HCT116 (cell line): ENCODE measurements at regions not wholly inside any gene's neighbourhood (a gene's known extent, or its start where the extent isn't known, plus 50 kb on each side); places are given as distances from the start of the nearest gene placed in this dataset.

ENCODE experiments used
- ATAC-seq: fragments of 200-7000 bp; cut with Tn5 transposase; 2 replicates; pipeline ENCODE4 v1.9.1; 2020; ENCODE audit warnings: mild to moderate bottlenecking, moderate library complexity
- BruUV-seq: library from RNA; stranded (reverse); fragments of 400-500 nt; replicated peaks from 2 replicates; lab custom pipeline; 2021; lab: Mats Ljungman, UMichigan
- CTCF ChIA-PET: fragments of 300-600 bp; sonication (Branson Sonifier 250); formaldehyde crosslinking; loops from one replicate; lab custom pipeline; 2021; ENCODE audit warnings: antibody characterized with exemption; lab: Charles Lee
- POLR2A ChIA-PET: fragments of 300-600, 350-600 bp; sonication (Branson Sonifier 250); formaldehyde crosslinking; loops from one replicate; lab custom pipeline; 2021; ENCODE audit warnings: antibody characterized with exemption; lab: Charles Lee
- RAD21 ChIA-PET, 2 experiments: fragments of 300-600 bp; sonication (Branson Sonifier 250); formaldehyde crosslinking; loops; one replicate each; lab custom pipeline; 2023; ENCODE audit warnings: low total read pairs in 2 of 2; ENCODE audit not compliant: uncharacterized antibody in 2 of 2, unreplicated experiment in 2 of 2, low non-redundant PET in 1 of 2; lab: Charles Lee
- DNase-seq: peaks from one replicate; pipeline ENCODE4 v3.0.0-alpha.2; 2010; ENCODE audit warnings: low read depth, low spot score
- H2AFZ ChIP-seq: fragments of 200-600 bp; shearing (Covaris generic), sonication (generic); 2 replicates; pipeline ENCODE4 v1.6.1; 2017; ENCODE audit warnings: low read depth, mixed run types, mixed read lengths, antibody characterized with exemption, low read length; ENCODE audit not compliant: poor library complexity, severe bottlenecking
- H3K27ac ChIP-seq: 2 replicates; pipeline ENCODE4 v1.5.1; 2012; ENCODE audit warnings: low read depth, low read length
- H3K27me3 ChIP-seq: fragments of 200-600 bp; sonication (generic); 2 replicates; pipeline ENCODE4 v1.6.1; 2016; ENCODE audit warnings: mixed run types, low read length, mixed read lengths; ENCODE audit not compliant: insufficient read depth
- H3K36me3 ChIP-seq, 2 experiments: fragments of 200-500 bp in 1 of 2; fragments of 200-600 bp in 1 of 2; sonication (Bioruptor generic) in 1 of 2; sonication (generic) in 1 of 2; 2 replicates each; pipeline versions ENCODE4 v1.5.1 to v1.6.1; 2014 to 2016; ENCODE audit warnings: low read length in 2 of 2, inconsistent platforms in 1 of 2, mixed read lengths in 1 of 2, mixed run types in 1 of 2; ENCODE audit not compliant: insufficient read depth in 2 of 2, control insufficient read depth in 1 of 2
- H3K4me1 ChIP-seq, 2 experiments: fragments of 200-600 bp in 1 of 2; sonication (generic) in 1 of 2; 2 replicates each; pipeline versions ENCODE4 v1.5.1 to v1.6.1; 2012 to 2017; ENCODE audit warnings: low read length in 2 of 2, inconsistent platforms in 1 of 2, mild to moderate bottlenecking in 1 of 2, mixed read lengths in 1 of 2, mixed run types in 1 of 2, moderate library complexity in 1 of 2; ENCODE audit not compliant: insufficient read depth in 2 of 2, control insufficient read depth in 1 of 2
- H3K4me2 ChIP-seq: fragments of 200-600 bp; sonication (generic); 2 replicates; pipeline ENCODE4 v1.6.1; 2017; ENCODE audit warnings: mixed run types, low read length, mixed read lengths
- H3K4me3 ChIP-seq, 2 experiments: fragments of 200-600 bp in 1 of 2; sonication (generic) in 1 of 2; replicated peaks in 1 of 2; 2 replicates each; pipeline ENCODE4 v1.5.1; 2011 to 2016; ENCODE audit warnings: low read length in 2 of 2, control low read depth in 1 of 2, low read depth in 1 of 2, mild to moderate bottlenecking in 1 of 2, mixed read lengths in 1 of 2, mixed run types in 1 of 2
- H3K79me2 ChIP-seq: fragments of 200-600 bp; sonication (generic); 2 replicates; pipeline ENCODE4 v1.6.1; 2017; ENCODE audit warnings: mild to moderate bottlenecking, mixed run types, low read length, moderate library complexity, mixed read lengths; ENCODE audit not compliant: insufficient read depth
- H3K9ac ChIP-seq: fragments of 200-600 bp; sonication (generic); 2 replicates; pipeline ENCODE4 v1.6.1; 2016; ENCODE audit warnings: low read length, mixed read lengths
- H3K9me2 ChIP-seq: fragments of 200-600 bp; sonication (generic), shearing (Covaris generic); 2 replicates; pipeline ENCODE4 v1.6.1; 2017; ENCODE audit warnings: mixed run types, mild to moderate bottlenecking, moderate library complexity; ENCODE audit not compliant: insufficient read depth
- H3K9me3 ChIP-seq, 2 experiments: fragments of 200-500 bp in 1 of 2; fragments of 200-600 bp in 1 of 2; sonication (Bioruptor generic) in 1 of 2; sonication (generic) in 1 of 2; 2 replicates each; pipeline ENCODE4 v1.6.1; 2014 to 2017; ENCODE audit warnings: low read length in 2 of 2, mixed read lengths in 2 of 2, inconsistent platforms in 1 of 2, low read depth in 1 of 2, mild to moderate bottlenecking in 1 of 2, mixed run types in 1 of 2, moderate library complexity in 1 of 2; ENCODE audit not compliant: control insufficient read depth in 1 of 2, insufficient read depth in 1 of 2
- H4K20me1 ChIP-seq: fragments of 200-600 bp; sonication (generic), shearing (Covaris generic); 2 replicates; pipeline ENCODE4 v1.6.1; 2017; ENCODE audit warnings: mixed run types, mild to moderate bottlenecking, moderate library complexity; ENCODE audit not compliant: insufficient read depth
- CEBPB ChIP-seq: IDR thresholded peaks from 2 replicates; pipeline ENCODE4 v1.6.1; 2012; ENCODE audit warnings: low read depth
- EGR1 ChIP-seq: IDR thresholded peaks from 2 replicates; pipeline ENCODE4 v1.6.1; 2012; ENCODE audit warnings: low read depth
- JUND ChIP-seq: IDR thresholded peaks from 2 replicates; pipeline ENCODE4 v1.6.1; 2012
- RAD21 ChIP-seq: IDR thresholded peaks from 2 replicates; pipeline ENCODE4 v1.6.1; 2012; ENCODE audit warnings: low read depth, mild to moderate bottlenecking
- SIN3A ChIP-seq: IDR thresholded peaks from 2 replicates; pipeline ENCODE4 v1.6.1; 2012; ENCODE audit warnings: low read depth
- ZFX ChIP-seq: fragments of 450-650 bp; IDR thresholded peaks from 2 replicates; pipeline ENCODE4 v1.6.1; 2017
- intact Hi-C: fragments of 100-400 bp; cut with micrococcal nuclease; formaldehyde crosslinking; loops from 2 replicates; pipeline ENCODE4 v1.10.0; 2022
- TF ChIP-seq, protein P1 (sequence below): IDR thresholded peaks from 2 replicates; pipeline ENCODE4 v1.6.1; 2012; ENCODE audit warnings: low read depth
- TF ChIP-seq, protein P2 (sequence below): IDR thresholded peaks from 2 replicates; pipeline ENCODE4 v1.6.1; 2012
- TF ChIP-seq, protein P3 (sequence below): IDR thresholded peaks from 2 replicates; pipeline ENCODE4 v1.6.1; 2012
- TF ChIP-seq, protein P4 (sequence below): IDR thresholded peaks from 2 replicates; pipeline ENCODE4 v1.6.1; 2011; ENCODE audit warnings: mild to moderate bottlenecking, low read length, moderate library complexity; ENCODE audit not compliant: insufficient replicate concordance; ENCODE audit errors: extremely low read depth

DNA sequence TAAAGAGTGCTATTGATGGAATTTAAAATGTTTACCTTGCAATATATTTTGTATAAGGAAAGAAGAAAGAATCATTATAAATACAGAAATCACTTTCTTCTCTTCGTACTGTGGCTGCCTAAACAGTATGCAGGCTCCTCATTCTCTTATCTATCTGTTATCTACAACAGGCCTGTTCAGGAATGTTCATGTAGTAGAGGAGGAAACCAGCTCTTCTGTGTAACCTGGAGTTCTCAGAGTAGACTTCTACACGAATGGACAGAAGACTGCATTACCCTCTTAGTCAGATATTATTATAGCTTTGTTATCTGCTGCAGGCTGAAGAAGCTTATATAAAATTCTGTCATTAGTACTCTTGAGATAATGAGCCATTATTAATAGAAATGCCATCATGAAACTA is 1225.9 kb upstream of the CNTN5 start (continued):
- TF ChIP-seq, protein P1, sequence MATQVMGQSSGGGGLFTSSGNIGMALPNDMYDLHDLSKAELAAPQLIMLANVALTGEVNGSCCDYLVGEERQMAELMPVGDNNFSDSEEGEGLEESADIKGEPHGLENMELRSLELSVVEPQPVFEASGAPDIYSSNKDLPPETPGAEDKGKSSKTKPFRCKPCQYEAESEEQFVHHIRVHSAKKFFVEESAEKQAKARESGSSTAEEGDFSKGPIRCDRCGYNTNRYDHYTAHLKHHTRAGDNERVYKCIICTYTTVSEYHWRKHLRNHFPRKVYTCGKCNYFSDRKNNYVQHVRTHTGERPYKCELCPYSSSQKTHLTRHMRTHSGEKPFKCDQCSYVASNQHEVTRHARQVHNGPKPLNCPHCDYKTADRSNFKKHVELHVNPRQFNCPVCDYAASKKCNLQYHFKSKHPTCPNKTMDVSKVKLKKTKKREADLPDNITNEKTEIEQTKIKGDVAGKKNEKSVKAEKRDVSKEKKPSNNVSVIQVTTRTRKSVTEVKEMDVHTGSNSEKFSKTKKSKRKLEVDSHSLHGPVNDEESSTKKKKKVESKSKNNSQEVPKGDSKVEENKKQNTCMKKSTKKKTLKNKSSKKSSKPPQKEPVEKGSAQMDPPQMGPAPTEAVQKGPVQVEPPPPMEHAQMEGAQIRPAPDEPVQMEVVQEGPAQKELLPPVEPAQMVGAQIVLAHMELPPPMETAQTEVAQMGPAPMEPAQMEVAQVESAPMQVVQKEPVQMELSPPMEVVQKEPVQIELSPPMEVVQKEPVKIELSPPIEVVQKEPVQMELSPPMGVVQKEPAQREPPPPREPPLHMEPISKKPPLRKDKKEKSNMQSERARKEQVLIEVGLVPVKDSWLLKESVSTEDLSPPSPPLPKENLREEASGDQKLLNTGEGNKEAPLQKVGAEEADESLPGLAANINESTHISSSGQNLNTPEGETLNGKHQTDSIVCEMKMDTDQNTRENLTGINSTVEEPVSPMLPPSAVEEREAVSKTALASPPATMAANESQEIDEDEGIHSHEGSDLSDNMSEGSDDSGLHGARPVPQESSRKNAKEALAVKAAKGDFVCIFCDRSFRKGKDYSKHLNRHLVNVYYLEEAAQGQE, result no peak
- TF ChIP-seq, protein P2, sequence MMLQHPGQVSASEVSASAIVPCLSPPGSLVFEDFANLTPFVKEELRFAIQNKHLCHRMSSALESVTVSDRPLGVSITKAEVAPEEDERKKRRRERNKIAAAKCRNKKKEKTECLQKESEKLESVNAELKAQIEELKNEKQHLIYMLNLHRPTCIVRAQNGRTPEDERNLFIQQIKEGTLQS, result no peak
- TF ChIP-seq, protein P3, sequence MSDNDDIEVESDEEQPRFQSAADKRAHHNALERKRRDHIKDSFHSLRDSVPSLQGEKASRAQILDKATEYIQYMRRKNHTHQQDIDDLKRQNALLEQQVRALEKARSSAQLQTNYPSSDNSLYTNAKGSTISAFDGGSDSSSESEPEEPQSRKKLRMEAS, result no peak
- no peak for TF ChIP-seq ZFX

DNA sequence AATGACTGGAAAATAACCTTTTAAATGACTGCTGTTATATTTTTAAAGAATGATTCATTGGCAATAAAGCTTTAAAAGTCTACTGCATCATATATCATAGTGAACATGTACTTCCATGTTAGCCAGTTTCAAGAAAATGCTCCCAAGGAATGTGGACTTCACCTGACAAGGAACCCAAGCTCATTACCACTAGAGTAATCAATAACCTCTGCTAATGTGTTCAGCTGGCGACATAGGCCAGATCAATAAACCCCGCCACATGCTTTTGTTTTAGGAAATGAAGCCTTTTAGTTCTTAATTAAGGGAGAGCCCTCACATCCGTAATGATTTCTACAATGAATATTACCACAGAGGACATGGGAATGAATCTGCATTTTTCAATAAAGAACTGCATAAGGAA is 1219.9 kb upstream of the CNTN5 start:
- Histone ChIP-seq H3K9me3 (peaks cover 4 to 21% of the 10 kb centered on the region in 2 experiments; a peak in 2 of 4 replicates), H3K4me3 (no peak overlapping the region), H3K4me1 (no peaks in the 10 kb centered on the region), H3K4me2 (no peak overlapping the region), H3K27ac (no peak overlapping the region), H3K27me3 (no peaks in the 10 kb centered on the region), H3K9ac (no peak overlapping the region), H4K20me1 (no peaks in the 10 kb centered on the region), H3K79me2 (no peaks in the 10 kb centered on the region), H2AFZ (no peak overlapping the region), H3K9me2 (no peaks in the 10 kb centered on the region), H3K36me3 (no peaks in the 10 kb centered on the region)
- TF ChIP-seq, protein P3, result no peak
- TF ChIP-seq SIN3A, result no peak
- TF ChIP-seq, protein P4, sequence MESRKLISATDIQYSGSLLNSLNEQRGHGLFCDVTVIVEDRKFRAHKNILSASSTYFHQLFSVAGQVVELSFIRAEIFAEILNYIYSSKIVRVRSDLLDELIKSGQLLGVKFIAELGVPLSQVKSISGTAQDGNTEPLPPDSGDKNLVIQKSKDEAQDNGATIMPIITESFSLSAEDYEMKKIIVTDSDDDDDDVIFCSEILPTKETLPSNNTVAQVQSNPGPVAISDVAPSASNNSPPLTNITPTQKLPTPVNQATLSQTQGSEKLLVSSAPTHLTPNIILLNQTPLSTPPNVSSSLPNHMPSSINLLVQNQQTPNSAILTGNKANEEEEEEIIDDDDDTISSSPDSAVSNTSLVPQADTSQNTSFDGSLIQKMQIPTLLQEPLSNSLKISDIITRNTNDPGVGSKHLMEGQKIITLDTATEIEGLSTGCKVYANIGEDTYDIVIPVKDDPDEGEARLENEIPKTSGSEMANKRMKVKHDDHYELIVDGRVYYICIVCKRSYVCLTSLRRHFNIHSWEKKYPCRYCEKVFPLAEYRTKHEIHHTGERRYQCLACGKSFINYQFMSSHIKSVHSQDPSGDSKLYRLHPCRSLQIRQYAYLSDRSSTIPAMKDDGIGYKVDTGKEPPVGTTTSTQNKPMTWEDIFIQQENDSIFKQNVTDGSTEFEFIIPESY, result no peak
- TF ChIP-seq, protein P1, result no peak
- no peak for TF ChIP-seq JUND
- no peak for TF ChIP-seq EGR1
- no peak for TF ChIP-seq CEBPB
- no peak for TF ChIP-seq RAD21
- ATAC-seq, result no peak
- CTCF ChIA-PET, result no interaction called here
- POLR2A ChIA-PET, result no interaction called here
- intact Hi-C loops, result no loop called here
- RAD21 ChIA-PET, result no interaction called here
- BruUV-seq, result no TSS peak
- no peak for DNase-seq
